DOHH2 (cell line): ENCODE measurements at regions not wholly inside any gene's neighbourhood (a gene's known extent, or its start where the extent isn't known, plus 50 kb on each side); places are given as distances from the start of the nearest gene placed in this dataset.

ENCODE experiments used
- CTCF ChIP-seq: fragments of 200-600 bp; sonication (generic); IDR thresholded peaks from one replicate; pipeline ENCODE4 v1.5.1; 2014; ENCODE audit warnings: antibody characterized with exemption, mild to moderate bottlenecking, low read depth, low read length; ENCODE audit not compliant: poor library complexity, severe bottlenecking
- EZH2phosphoT487 ChIP-seq: fragments of 200-600 bp; sonication (generic); IDR thresholded peaks from 2 replicates; pipeline ENCODE4 v1.6.1; 2017; ENCODE audit warnings: borderline replicate concordance, mild to moderate bottlenecking, antibody characterized with exemption, low read length, moderate library complexity, mixed read lengths

- no peak for TF ChIP-seq CTCF
- TF ChIP-seq EZH2phosphoT487 = no peak
Observed at GRCh38 chr4:20351360-20352162, 99.9 kb downstream of the SLIT2 start.
